Endothelial cell of umbilical vein (primary cell): ENCODE measurements at regions not wholly inside any gene's neighbourhood (a gene's known extent, or its start where the extent isn't known, plus 50 kb on each side); places are given as distances from the start of the nearest gene placed in this dataset.

Experiments
- BruUV-seq: library from RNA; stranded (reverse); fragments of 400-500 nt; replicated peaks from 2 replicates; lab custom pipeline; 2021; lab: Mats Ljungman, UMichigan
- CTCF ChIA-PET: fragments of 300-600, 350-600 bp; sonication (Branson Sonifier 250); formaldehyde crosslinking; loops from one replicate; lab custom pipeline; 2021; ENCODE audit warnings: antibody characterized with exemption, inconsistent platforms; lab: Charles Lee
- POLR2A ChIA-PET: fragments of 300-600, 350-600 bp; sonication (Branson Sonifier 250); formaldehyde crosslinking; loops from one replicate; lab custom pipeline; 2021; ENCODE audit warnings: antibody characterized with exemption, inconsistent platforms; lab: Charles Lee
- DNase-seq: peaks from one replicate; pipeline ENCODE4 v3.0.0-alpha.2; 2011; ENCODE audit warnings: low read depth, low spot score
- FAIRE-seq: peaks from 2 replicates; lab custom pipeline; 2011; peaks lifted over from hg19 to GRCh38; lab: Jason Lieb, UNC
- H2AFZ ChIP-seq: 2 replicates; pipeline ENCODE4 v1.6.0; 2012; ENCODE audit warnings: low read depth, low read length, control low read depth, inconsistent platforms
- H3K27ac ChIP-seq: 2 replicates; pipeline ENCODE4 v1.5.1; 2011; ENCODE audit warnings: low read depth, mild to moderate bottlenecking, control low read depth, low read length, moderate library complexity; ENCODE audit not compliant: insufficient read depth
- H3K27me3 ChIP-seq, 2 experiments: 2 replicates each; pipeline versions ENCODE4 v1.6.0 to v1.6.1; 2011; ENCODE audit warnings: low read length in 2 of 2, mixed read lengths in 1 of 2; ENCODE audit not compliant: control insufficient read depth in 2 of 2, insufficient read depth in 2 of 2
- H3K36me3 ChIP-seq, 2 experiments: 2 replicates in 1 of 2; 3 replicates in 1 of 2; pipeline ENCODE4 v1.5.1; 2011; ENCODE audit warnings: low read length in 2 of 2, mild to moderate bottlenecking in 1 of 2, moderate library complexity in 1 of 2; ENCODE audit not compliant: control insufficient read depth in 2 of 2, insufficient read depth in 2 of 2; ENCODE audit errors: extremely low read depth in 1 of 2
- H3K4me1 ChIP-seq: 3 replicates; pipeline ENCODE4 v1.5.1; 2011; ENCODE audit warnings: mild to moderate bottlenecking, low read length; ENCODE audit not compliant: control insufficient read depth, insufficient read depth; ENCODE audit errors: extremely low read depth
- H3K4me2 ChIP-seq: 2 replicates; pipeline ENCODE4 v1.6.1; 2011; ENCODE audit warnings: low read length, control low read depth, mixed read lengths; ENCODE audit not compliant: insufficient read depth
- H3K4me3 ChIP-seq, 3 experiments: fragments of 200-600 bp in 1 of 3; sonication (generic), shearing (Covaris generic) in 1 of 3; replicated peaks in 1 of 3; 2 replicates each; pipeline ENCODE4 v1.5.1; 2011 to 2016; ENCODE audit warnings: control low read depth in 3 of 3, low read length in 3 of 3, mild to moderate bottlenecking in 2 of 3, inconsistent platforms in 1 of 3, low read depth in 1 of 3, moderate library complexity in 1 of 3; ENCODE audit not compliant: insufficient read depth in 1 of 3
- H3K79me2 ChIP-seq: 2 replicates; pipeline ENCODE4 v1.6.0; 2012; ENCODE audit warnings: low read length, inconsistent platforms; ENCODE audit not compliant: control insufficient read depth, insufficient read depth
- H3K9ac ChIP-seq: replicated peaks from 2 replicates; pipeline ENCODE3; 2011; ENCODE audit warnings: low read length, control low read depth; ENCODE audit not compliant: insufficient read depth; ENCODE audit errors: extremely low read depth
- H3K9me1 ChIP-seq: replicated peaks from 3 replicates; pipeline ENCODE4 v1.6.0; 2011; ENCODE audit warnings: mild to moderate bottlenecking, low read length; ENCODE audit not compliant: control insufficient read depth, insufficient read depth; ENCODE audit errors: extremely low read depth
- H3K9me3 ChIP-seq: replicated peaks from 2 replicates; pipeline ENCODE4 v1.5.1; 2012; ENCODE audit warnings: low read length, inconsistent platforms; ENCODE audit not compliant: control insufficient read depth, insufficient read depth
- H4K20me1 ChIP-seq: replicated peaks from 2 replicates; pipeline ENCODE3; 2011; ENCODE audit warnings: mild to moderate bottlenecking, low read length; ENCODE audit not compliant: control insufficient read depth, insufficient read depth; ENCODE audit errors: extremely low read depth
- CTCF ChIP-seq, 2 donors: IDR thresholded peaks; 1 replicate in 1 of 2; 2 replicates in 1 of 2; pipeline ENCODE4 v1.5.1; 2011; ENCODE audit warnings: low read length in 2 of 2, mild to moderate bottlenecking in 2 of 2, moderate library complexity in 2 of 2, control low read depth in 1 of 2, inconsistent platforms in 1 of 2, low read depth in 1 of 2; ENCODE audit not compliant: insufficient read depth in 1 of 2; ENCODE audit errors: extremely low read depth in 1 of 2
- EZH2 ChIP-seq: IDR thresholded peaks from 2 replicates; pipeline ENCODE4 v1.6.1; 2012; ENCODE audit warnings: borderline replicate concordance, low read depth, mild to moderate bottlenecking, moderate library complexity, low read length, inconsistent platforms; ENCODE audit not compliant: severe bottlenecking
- FOS ChIP-seq: IDR thresholded peaks from 2 replicates; pipeline ENCODE4 v1.6.1; 2011; ENCODE audit warnings: mild to moderate bottlenecking, low read length, moderate library complexity, borderline replicate concordance; ENCODE audit not compliant: insufficient read depth
- GATA2 ChIP-seq: IDR thresholded peaks from 2 replicates; pipeline ENCODE4 v1.7.0; 2011; ENCODE audit warnings: low read depth, mild to moderate bottlenecking, moderate library complexity, mixed read lengths, low read length; ENCODE audit not compliant: insufficient read length, insufficient read depth
- JUN ChIP-seq: IDR thresholded peaks from 2 replicates; pipeline ENCODE4 v1.6.1; 2011; ENCODE audit warnings: borderline replicate concordance, low read depth; ENCODE audit not compliant: insufficient read length, insufficient read depth
- MAX ChIP-seq: IDR thresholded peaks from 2 replicates; pipeline ENCODE4 v1.6.1; 2011; ENCODE audit not compliant: insufficient read depth, insufficient read length
- MYC ChIP-seq: IDR thresholded peaks from one replicate; pipeline ENCODE4 v1.6.1; 2011; ENCODE audit warnings: mild to moderate bottlenecking, low read depth, low read length
- POLR2A ChIP-seq: IDR thresholded peaks from 2 replicates; pipeline ENCODE4 v1.6.1; 2012; ENCODE audit warnings: low read depth, mild to moderate bottlenecking, control low read depth, low read length
- POLR2AphosphoS5 ChIP-seq: IDR thresholded peaks from 2 replicates; pipeline ENCODE4 v1.6.1; 2012; ENCODE audit warnings: low read depth, mild to moderate bottlenecking, control low read depth, low read length, moderate library complexity; ENCODE audit not compliant: insufficient read depth
- dilution Hi-C: fragments of 300-500 bp; cut with MboI; formaldehyde crosslinking; loops from one replicate; pipeline ENCODE4 v1.15.0; 2019; ENCODE audit warnings: low sequenced_read_pairs; ENCODE audit not compliant: extremely low pct_ligation_motif_present
- intact Hi-C: fragments of 100-400 bp; cut with micrococcal nuclease; formaldehyde crosslinking; loops from one replicate; pipeline ENCODE4 v1.10.0; 2022

GRCh38 chr13:33528896-33529295, 243.3 kb upstream of the STARD13 start:
- dilution Hi-C loops: no loop called here
- FAIRE-seq: no peak
- Histone ChIP-seq H3K79me2 (no peaks in the 10 kb centered on the region), H3K4me2 (no peak overlapping the region), H3K4me3 (no peak overlapping the region), H3K27ac (no peak overlapping the region), H4K20me1 (no peaks in the 10 kb centered on the region), H3K36me3 (no peaks in the 10 kb centered on the region), H3K9me3 (no peaks in the 10 kb centered on the region), H3K27me3 (no peaks in the 10 kb centered on the region), H3K9ac (no peak overlapping the region), H3K4me1 (no peaks in the 10 kb centered on the region), H2AFZ (no peak overlapping the region), H3K9me1 (no peaks in the 10 kb centered on the region)
- TF ChIP-seq EZH2: no peak
- TF ChIP-seq MYC: no peak
- no peak for TF ChIP-seq GATA2
- TF ChIP-seq MAX: no peak
- TF ChIP-seq POLR2AphosphoS5: no peak
- TF ChIP-seq JUN: no peak
- TF ChIP-seq POLR2A: no peak
- no peak for TF ChIP-seq FOS
- TF ChIP-seq CTCF (IDR thresholded peaks at IDR 0.05; ENCODE audit: extremely low read depth in 1 of 2, insufficient read depth in 1 of 2, low read depth in 1 of 2, low read length in 2 of 2): no peak
- intact Hi-C loops: no loop called here
- ChIA-PET POLR2A (no interaction called here), CTCF (no interaction called here)
- BruUV-seq: no TSS peak
- DNase-seq: no peak
